ENCODE measurements at regions not wholly inside any gene's neighbourhood (a gene's known extent, or its start where the extent isn't known, plus 50 kb on each side); places are given as distances from the start of the nearest gene placed in this dataset.

DNA sequence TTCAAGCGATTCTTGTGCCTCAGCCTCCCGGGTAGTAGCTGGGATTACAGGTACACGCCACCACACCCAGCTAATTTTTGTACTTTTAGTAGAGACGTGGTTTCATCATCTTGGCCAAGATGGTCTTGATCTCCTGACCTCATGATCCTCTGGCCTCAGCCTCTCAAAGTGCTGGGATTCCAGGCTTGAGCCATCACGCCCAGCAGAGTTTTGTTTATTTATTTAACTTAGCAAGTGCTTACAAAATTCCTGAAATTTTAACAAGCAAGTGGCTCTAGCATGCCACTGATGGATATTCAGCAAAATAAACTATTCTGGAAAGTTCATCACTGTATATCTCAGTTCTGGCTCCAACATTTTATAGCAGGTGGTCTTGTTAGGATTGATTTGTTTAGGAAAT lies 585.9 kb downstream of the OTOL1 start:
- Histone ChIP-seq H3K27ac (no peak overlapping the region), H3K4me1 (no peaks in the 10 kb centered on the region), H3K36me3 (no peaks in the 10 kb centered on the region), H3K27me3 (no peaks in the 10 kb centered on the region), H3K4me3 (no peak overlapping the region), H3K9me3 (no peaks in the 10 kb centered on the region)
- WGBS, 2 donors = 63 to 76% methylated on average over 5 of the region's 5 CpGs
- TF ChIP-seq EP300 (IDR thresholded peaks at IDR 0.05) = no peak
- TF ChIP-seq, protein P1, sequence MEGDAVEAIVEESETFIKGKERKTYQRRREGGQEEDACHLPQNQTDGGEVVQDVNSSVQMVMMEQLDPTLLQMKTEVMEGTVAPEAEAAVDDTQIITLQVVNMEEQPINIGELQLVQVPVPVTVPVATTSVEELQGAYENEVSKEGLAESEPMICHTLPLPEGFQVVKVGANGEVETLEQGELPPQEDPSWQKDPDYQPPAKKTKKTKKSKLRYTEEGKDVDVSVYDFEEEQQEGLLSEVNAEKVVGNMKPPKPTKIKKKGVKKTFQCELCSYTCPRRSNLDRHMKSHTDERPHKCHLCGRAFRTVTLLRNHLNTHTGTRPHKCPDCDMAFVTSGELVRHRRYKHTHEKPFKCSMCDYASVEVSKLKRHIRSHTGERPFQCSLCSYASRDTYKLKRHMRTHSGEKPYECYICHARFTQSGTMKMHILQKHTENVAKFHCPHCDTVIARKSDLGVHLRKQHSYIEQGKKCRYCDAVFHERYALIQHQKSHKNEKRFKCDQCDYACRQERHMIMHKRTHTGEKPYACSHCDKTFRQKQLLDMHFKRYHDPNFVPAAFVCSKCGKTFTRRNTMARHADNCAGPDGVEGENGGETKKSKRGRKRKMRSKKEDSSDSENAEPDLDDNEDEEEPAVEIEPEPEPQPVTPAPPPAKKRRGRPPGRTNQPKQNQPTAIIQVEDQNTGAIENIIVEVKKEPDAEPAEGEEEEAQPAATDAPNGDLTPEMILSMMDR (IDR thresholded peaks at IDR 0.05) = no peak
- TF ChIP-seq POLR2AphosphoS5 (IDR thresholded peaks at IDR 0.05) = no peak
- no peak for TF ChIP-seq POLR2A (IDR thresholded peaks at IDR 0.05)
- no peak for ATAC-seq (ENCODE audit: low FRiP score in 2 of 2)
- DNase-seq = no peak

DNA sequence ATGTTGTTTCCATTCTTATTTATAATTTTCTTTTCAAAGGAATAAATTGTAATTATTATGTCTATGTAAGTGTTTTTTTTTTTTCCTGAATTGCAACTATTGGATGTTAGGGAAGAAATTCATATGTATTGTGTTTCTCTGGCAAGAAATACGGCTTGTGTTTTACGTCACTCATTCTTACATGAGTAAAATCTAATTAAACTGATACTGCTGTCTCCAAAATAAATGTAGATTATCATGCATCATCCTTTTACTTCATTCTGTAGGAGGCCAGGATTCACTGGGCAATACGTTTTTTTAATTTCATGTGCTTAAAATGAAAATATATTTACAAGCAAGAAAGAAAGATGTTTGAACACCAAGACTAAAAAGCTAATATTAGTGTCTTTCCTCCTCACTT lies 590.8 kb downstream of the OTOL1 start:
- H3K4me1 ChIP-seq = no peaks in the 10 kb centered on the region
- DNase-seq = no peak
- no peak overlapping the region for H3K4me3 ChIP-seq
- ATAC-seq (ENCODE audit: low FRiP score in 2 of 2) = no peak
- H3K27me3 ChIP-seq = no peaks in the 10 kb centered on the region
- H3K9me3 ChIP-seq = no peaks in the 10 kb centered on the region
- TF ChIP-seq, protein P1 (IDR thresholded peaks at IDR 0.05) = no peak
- no peak for TF ChIP-seq EP300 (IDR thresholded peaks at IDR 0.05)
- TF ChIP-seq POLR2AphosphoS5 (IDR thresholded peaks at IDR 0.05) = no peak
- TF ChIP-seq POLR2A (IDR thresholded peaks at IDR 0.05) = no peak
- WGBS, 2 donors = 55 to 65% methylated on average over 3 of the region's 3 CpGs
- H3K27ac ChIP-seq = no peak overlapping the region
- H3K36me3 ChIP-seq = no peaks in the 10 kb centered on the region

GRCh38 chr3:162092751-162093150 lies 596.1 kb downstream of the OTOL1 start:
- 45 to 51% methylated on average over 3 of the region's 3 CpGs for WGBS, 2 donors
- Histone ChIP-seq H3K9me3 (no peaks in the 10 kb centered on the region), H3K27me3 (no peaks in the 10 kb centered on the region), H3K4me3 (no peak overlapping the region), H3K27ac (no peak overlapping the region), H3K36me3 (no peaks in the 10 kb centered on the region), H3K4me1 (no peaks in the 10 kb centered on the region)
- ATAC-seq (ENCODE audit: low FRiP score in 2 of 2) (no peak), DNase-seq (no peak)
- TF ChIP-seq POLR2AphosphoS5 (IDR thresholded peaks at IDR 0.05) (no peak), EP300 (IDR thresholded peaks at IDR 0.05) (no peak), POLR2A (IDR thresholded peaks at IDR 0.05) (no peak)

DNA sequence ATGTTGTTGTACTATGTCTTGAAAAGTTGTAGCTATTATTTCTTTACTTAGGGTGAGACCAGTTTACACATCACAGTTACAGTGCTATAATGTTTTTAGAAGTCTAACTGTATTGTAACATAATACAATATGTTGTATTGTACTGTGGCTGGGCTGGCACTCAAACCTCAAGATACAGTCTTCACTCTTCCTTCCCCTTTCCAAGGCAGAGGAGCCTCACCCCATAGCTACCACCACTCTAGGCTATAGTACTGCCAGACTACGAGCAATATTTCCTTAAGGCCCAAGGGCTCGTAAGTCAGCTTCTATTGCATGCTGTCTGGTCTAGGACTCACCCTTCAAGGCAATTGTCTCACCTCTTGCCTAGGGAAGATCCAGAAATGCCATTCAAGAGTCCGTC lies 597.7 kb downstream of the OTOL1 start:
- Histone ChIP-seq H3K27ac (no peak overlapping the region), H3K27me3 (no peaks in the 10 kb centered on the region), H3K36me3 (no peaks in the 10 kb centered on the region), H3K4me3 (no peak overlapping the region), H3K4me1 (no peaks in the 10 kb centered on the region), H3K9me3 (no peaks in the 10 kb centered on the region)
- TF ChIP-seq EP300 (IDR thresholded peaks at IDR 0.05) = no peak
- TF ChIP-seq POLR2A (IDR thresholded peaks at IDR 0.05) = no peak
- 73 to 95% methylated on average over 3 of the region's 3 CpGs for WGBS, 2 donors
- ATAC-seq (ENCODE audit: low FRiP score in 2 of 2) (no peak), DNase-seq (no peak)

- Histone ChIP-seq H3K4me3 (no peak overlapping the region), H3K27me3 (no peaks in the 10 kb centered on the region), H3K4me1 (no peaks in the 10 kb centered on the region), H3K9me3 (no peaks in the 10 kb centered on the region), H3K27ac (no peak overlapping the region), H3K36me3 (no peaks in the 10 kb centered on the region)
- DNase-seq (no peak), ATAC-seq (ENCODE audit: low FRiP score in 2 of 2) (no peak)
- 18 to 65% methylated on average over 2 of the region's 2 CpGs for WGBS, 2 donors
- no peak for TF ChIP-seq EP300 (IDR thresholded peaks at IDR 0.05)
- TF ChIP-seq, protein P1 (IDR thresholded peaks at IDR 0.05) = no peak
- no peak for TF ChIP-seq POLR2AphosphoS5 (IDR thresholded peaks at IDR 0.05)
- no peak for TF ChIP-seq POLR2A (IDR thresholded peaks at IDR 0.05)
Observed at GRCh38 chr3:162096874-162097273, 600.3 kb downstream of the OTOL1 start.

GRCh38 chr3:162103808-162104207 lies 607.2 kb downstream of the OTOL1 start:
- Histone ChIP-seq H3K9me3 (no peaks in the 10 kb centered on the region), H3K27ac (no peak overlapping the region), H3K4me1 (no peaks in the 10 kb centered on the region), H3K27me3 (no peaks in the 10 kb centered on the region), H3K36me3 (no peaks in the 10 kb centered on the region), H3K4me3 (no peak overlapping the region)
- DNase-seq = no peak
- no peak for ATAC-seq (ENCODE audit: low FRiP score in 2 of 2)
- TF ChIP-seq EP300 (IDR thresholded peaks at IDR 0.05) (no peak), POLR2A (IDR thresholded peaks at IDR 0.05) (no peak), POLR2AphosphoS5 (IDR thresholded peaks at IDR 0.05) (no peak)
- TF ChIP-seq, protein P1 (IDR thresholded peaks at IDR 0.05) = no peak
- 79 to 96% methylated on average over 1 of the region's 1 CpG for WGBS, 2 donors

Measured in upper lobe of left lung (tissue), 6 donors.